ENCODE measurements at regions not wholly inside any gene's neighbourhood (a gene's known extent, or its start where the extent isn't known, plus 50 kb on each side); places are given as distances from the start of the nearest gene placed in this dataset.
"Not testable (repeated sequence)": the region's sequence is repeated elsewhere in the genome, so short reads cannot be mapped to it uniquely, and the experiment has no call there.

GRCh38 chr15:57890351-57890750 lies 175.2 kb downstream of the ALDH1A2 start:
- Histone ChIP-seq H3K4me3 (no peak overlapping the region), H3K9me3 (ENCODE audit: low read depth, low read length) (no peaks in the 10 kb centered on the region), H3K27ac (no peak overlapping the region), H3K36me3 (ENCODE audit: insufficient read depth, low read length) (no peaks in the 10 kb centered on the region), H3K9ac (ENCODE audit: insufficient read length) (no peak overlapping the region)
- TF ChIP-seq POLR2AphosphoS5 (IDR thresholded peaks at IDR 0.05; ENCODE audit: borderline replicate concordance, low read depth, low read length): no peak
- no peak for TF ChIP-seq EZH2 (IDR thresholded peaks at IDR 0.05)
- no peak for TF ChIP-seq FOXP2 (optimal IDR thresholded peaks at IDR 0.05; ENCODE audit: control extremely low read depth, extremely low read length, insufficient read depth)
- no peak for DNase-seq (ENCODE audit: low read depth, low spot score)

DNA sequence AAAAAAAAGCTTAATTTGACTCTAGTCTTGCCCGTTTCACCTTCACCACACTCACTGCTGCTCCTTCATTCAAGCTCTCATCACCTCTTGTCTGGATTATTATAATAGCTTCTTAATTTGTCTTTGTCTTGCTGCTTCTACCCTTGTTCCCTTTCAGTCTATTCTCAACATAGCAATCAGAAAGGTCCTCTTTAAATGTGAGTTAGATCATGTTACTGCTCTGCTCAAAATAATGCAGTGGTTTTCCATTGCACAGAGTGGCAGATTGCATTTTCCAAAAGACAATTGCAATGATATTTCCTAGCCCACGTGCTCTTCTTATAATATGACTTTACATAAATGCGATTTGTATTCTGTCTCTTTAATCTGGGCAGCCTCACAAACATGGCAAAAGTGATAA lies 174.6 kb downstream of the ALDH1A2 start:
- no peak for TF ChIP-seq POLR2AphosphoS5 (IDR thresholded peaks at IDR 0.05; ENCODE audit: borderline replicate concordance, low read depth, low read length)
- TF ChIP-seq FOXP2 (optimal IDR thresholded peaks at IDR 0.05; ENCODE audit: control extremely low read depth, extremely low read length, insufficient read depth): no peak
- TF ChIP-seq EZH2 (IDR thresholded peaks at IDR 0.05): no peak
- H3K27ac ChIP-seq: no peak overlapping the region
- no peak overlapping the region for H3K9ac ChIP-seq (ENCODE audit: insufficient read length)
- no peaks in the 10 kb centered on the region for H3K9me3 ChIP-seq (ENCODE audit: low read depth, low read length)
- DNase-seq (ENCODE audit: low read depth, low spot score): no peak
- H3K36me3 ChIP-seq (ENCODE audit: insufficient read depth, low read length): no peaks in the 10 kb centered on the region
- no peak overlapping the region for H3K4me3 ChIP-seq

- Histone ChIP-seq H3K27ac (no peak overlapping the region), H3K9ac (ENCODE audit: insufficient read length) (no peak overlapping the region), H3K36me3 (ENCODE audit: insufficient read depth, low read length) (no peaks in the 10 kb centered on the region), H3K4me3 (no peak overlapping the region), H3K9me3 (ENCODE audit: low read depth, low read length) (no peaks in the 10 kb centered on the region)
- TF ChIP-seq POLR2AphosphoS5 (IDR thresholded peaks at IDR 0.05; ENCODE audit: borderline replicate concordance, low read depth, low read length) (no peak), FOXP2 (optimal IDR thresholded peaks at IDR 0.05; ENCODE audit: control extremely low read depth, extremely low read length, insufficient read depth) (no peak), EZH2 (IDR thresholded peaks at IDR 0.05) (no peak)
- DNase-seq (ENCODE audit: low read depth, low spot score): no peak
These were observed 173.3 kb downstream of the ALDH1A2 start for GRCh38 chr15:57892181-57892580.

- no peak for TF ChIP-seq FOXP2 (optimal IDR thresholded peaks at IDR 0.05; ENCODE audit: control extremely low read depth, extremely low read length, insufficient read depth)
- no peak for TF ChIP-seq POLR2AphosphoS5 (IDR thresholded peaks at IDR 0.05; ENCODE audit: borderline replicate concordance, low read depth, low read length)
- TF ChIP-seq EZH2 (IDR thresholded peaks at IDR 0.05): no peak
- Histone ChIP-seq H3K9me3 (ENCODE audit: low read depth, low read length) (no peaks in the 10 kb centered on the region), H3K27ac (no peak overlapping the region), H3K36me3 (ENCODE audit: insufficient read depth, low read length) (no peaks in the 10 kb centered on the region), H3K4me3 (no peak overlapping the region), H3K9ac (ENCODE audit: insufficient read length) (no peak overlapping the region)
- DNase-seq (ENCODE audit: low read depth, low spot score): no peak
These were observed 172.5 kb downstream of the ALDH1A2 start for GRCh38 chr15:57893040-57893439.

- Histone ChIP-seq H3K36me3 (ENCODE audit: insufficient read depth, low read length) (no peaks in the 10 kb centered on the region), H3K9ac (ENCODE audit: insufficient read length) (no peak overlapping the region), H3K4me3 (no peak overlapping the region), H3K27ac (no peak overlapping the region), H3K9me3 (ENCODE audit: low read depth, low read length) (no peaks in the 10 kb centered on the region)
- TF ChIP-seq EZH2 (IDR thresholded peaks at IDR 0.05): no peak
- TF ChIP-seq POLR2AphosphoS5 (IDR thresholded peaks at IDR 0.05; ENCODE audit: borderline replicate concordance, low read depth, low read length): no peak
- TF ChIP-seq FOXP2 (optimal IDR thresholded peaks at IDR 0.05; ENCODE audit: control extremely low read depth, extremely low read length, insufficient read depth): no peak
- no peak for DNase-seq (ENCODE audit: low read depth, low spot score)
These were observed 170.2 kb downstream of the ALDH1A2 start for GRCh38 chr15:57895291-57895690.

DNA sequence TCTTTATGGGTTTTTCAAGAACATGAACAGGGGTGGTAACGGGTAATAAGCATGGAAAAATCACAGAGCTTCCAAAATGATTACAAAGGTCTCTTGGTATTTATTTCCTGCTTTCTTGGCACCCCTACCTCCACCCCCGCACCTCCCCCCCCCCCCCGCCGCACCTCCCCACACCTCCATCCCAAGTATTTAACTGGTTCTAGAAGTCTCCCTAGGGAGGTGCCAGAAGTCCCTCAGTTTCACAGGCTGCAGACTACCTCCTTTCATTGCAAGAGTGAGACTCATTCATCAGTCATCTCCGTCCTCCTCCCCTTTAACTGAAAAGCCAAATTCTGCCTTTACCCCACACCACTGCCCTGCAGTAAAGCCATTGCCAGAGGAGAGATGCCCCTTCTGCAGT lies 169.4 kb downstream of the ALDH1A2 start:
- no peak for DNase-seq (ENCODE audit: low read depth, low spot score)
- H3K27ac ChIP-seq: no peak overlapping the region
- TF ChIP-seq POLR2AphosphoS5 (IDR thresholded peaks at IDR 0.05; ENCODE audit: borderline replicate concordance, low read depth, low read length) (no peak), FOXP2 (optimal IDR thresholded peaks at IDR 0.05; ENCODE audit: control extremely low read depth, extremely low read length, insufficient read depth) (no peak), EZH2 (IDR thresholded peaks at IDR 0.05) (no peak)

DNA sequence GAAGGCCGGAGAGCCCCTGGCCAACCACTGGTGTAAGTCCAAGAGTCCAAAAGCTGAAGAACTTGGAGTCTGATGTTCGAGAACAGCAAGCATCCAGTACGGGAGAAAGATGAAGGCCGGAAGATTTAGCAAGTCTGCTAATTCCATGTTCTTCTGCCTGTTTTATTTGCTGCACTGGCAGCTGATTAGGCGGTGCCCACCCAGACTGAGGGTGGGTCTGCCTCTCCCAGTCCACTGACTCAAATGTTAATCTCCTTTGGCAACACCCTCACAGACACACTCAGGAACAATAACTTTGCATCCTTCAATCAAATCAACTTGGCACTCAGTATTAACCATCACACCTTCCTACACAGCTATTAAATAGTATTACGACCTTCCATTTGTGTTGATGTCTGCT lies 168.6 kb downstream of the ALDH1A2 start:
- H3K9me3 ChIP-seq (ENCODE audit: low read depth, low read length); DNase-seq (ENCODE audit: low read depth, low spot score); H3K9ac ChIP-seq (ENCODE audit: insufficient read length); H3K4me3 ChIP-seq; H3K27ac ChIP-seq; H3K36me3 ChIP-seq (ENCODE audit: insufficient read depth, low read length): not testable (repeated sequence)

More for the DNA sequence above, 169.4 kb downstream of the ALDH1A2 start:
- H3K4me3 ChIP-seq: no peak overlapping the region
- no peak overlapping the region for H3K9ac ChIP-seq (ENCODE audit: insufficient read length)
- no peaks in the 10 kb centered on the region for H3K9me3 ChIP-seq (ENCODE audit: low read depth, low read length)
- no peaks in the 10 kb centered on the region for H3K36me3 ChIP-seq (ENCODE audit: insufficient read depth, low read length)

- no peak for DNase-seq (ENCODE audit: low read depth, low spot score)
- Histone ChIP-seq H3K9ac (ENCODE audit: insufficient read length) (no peak overlapping the region), H3K4me3 (no peak overlapping the region), H3K27ac (no peak overlapping the region), H3K9me3 (ENCODE audit: low read depth, low read length) (no peaks in the 10 kb centered on the region), H3K36me3 (ENCODE audit: insufficient read depth, low read length) (no peaks in the 10 kb centered on the region)
- TF ChIP-seq EZH2 (IDR thresholded peaks at IDR 0.05): no peak
- TF ChIP-seq FOXP2 (optimal IDR thresholded peaks at IDR 0.05; ENCODE audit: control extremely low read depth, extremely low read length, insufficient read depth): no peak
- TF ChIP-seq POLR2AphosphoS5 (IDR thresholded peaks at IDR 0.05; ENCODE audit: borderline replicate concordance, low read depth, low read length): no peak
These were observed 167.6 kb downstream of the ALDH1A2 start for GRCh38 chr15:57897870-57898269.

DNA sequence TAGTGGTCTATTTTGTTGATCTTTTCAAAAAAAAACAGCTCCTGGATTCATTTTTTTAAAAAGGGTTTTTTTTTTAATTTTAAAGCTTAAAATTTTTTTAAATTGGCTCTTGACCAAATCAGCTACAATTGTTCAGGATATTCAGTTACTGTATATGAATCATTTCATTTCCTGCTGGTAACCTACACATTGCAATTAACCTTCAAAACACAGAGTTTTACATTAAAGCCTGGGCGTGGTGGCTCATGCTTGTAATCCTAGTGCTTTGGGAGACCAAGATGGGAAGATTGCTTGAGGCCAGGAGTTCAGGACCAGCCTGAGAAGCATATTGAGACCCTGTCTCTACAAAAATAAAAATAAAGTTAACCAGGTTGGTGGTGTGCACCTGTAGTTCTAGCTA lies 163.4 kb downstream of the ALDH1A2 start:
- TF ChIP-seq FOXP2 (optimal IDR thresholded peaks at IDR 0.05; ENCODE audit: control extremely low read depth, extremely low read length, insufficient read depth) (no peak), POLR2AphosphoS5 (IDR thresholded peaks at IDR 0.05; ENCODE audit: borderline replicate concordance, low read depth, low read length) (no peak), EZH2 (IDR thresholded peaks at IDR 0.05) (no peak)
- H3K9ac ChIP-seq (ENCODE audit: insufficient read length): no peak overlapping the region

More for the DNA sequence above, 163.4 kb downstream of the ALDH1A2 start:
- H3K4me3 ChIP-seq: no peak overlapping the region
- no peak for DNase-seq (ENCODE audit: low read depth, low spot score)
- no peaks in the 10 kb centered on the region for H3K36me3 ChIP-seq (ENCODE audit: insufficient read depth, low read length)
- no peak overlapping the region for H3K27ac ChIP-seq
- no peaks in the 10 kb centered on the region for H3K9me3 ChIP-seq (ENCODE audit: low read depth, low read length)
